Activated T-helper 2 cell treated with anti-CD3 and anti-CD28 coated beads, Interferon-gamma antibody, Interleukin-2, Interleukin-4, amounts not matched to agents 10 μg/mL and 5 μg/mL and 100 μg/mL, durations not matched to agents 14 hours and 24 hours and 36 hours (primary cell): ENCODE measurements at regions not wholly inside any gene's neighbourhood (a gene's known extent, or its start where the extent isn't known, plus 50 kb on each side); places are given as distances from the start of the nearest gene placed in this dataset.

Source experiments
- DNase-seq: peaks from one replicate; pipeline ENCODE4 v3.0.0; 2021; ENCODE audit warnings: low spot score
- H3K27ac Mint-ChIP-seq: one replicate; pipeline ENCODE4 v1.8.0; 2021; ENCODE audit warnings: mixed read lengths
- H3K27me3 Mint-ChIP-seq: one replicate; pipeline ENCODE4 v1.8.0; 2021; ENCODE audit warnings: low read depth, mixed read lengths
- H3K36me3 Mint-ChIP-seq: one replicate; pipeline ENCODE4 v1.8.0; 2021; ENCODE audit warnings: low read depth, mixed read lengths
- H3K4me1 Mint-ChIP-seq: one replicate; pipeline ENCODE4 v1.8.0; 2021; ENCODE audit warnings: low read depth, mixed read lengths
- H3K4me3 Mint-ChIP-seq: one replicate; pipeline ENCODE4 v1.8.0; 2021; ENCODE audit warnings: low read depth, mild to moderate bottlenecking, moderate library complexity, mixed read lengths
- H3K9me3 Mint-ChIP-seq: one replicate; pipeline ENCODE4 v1.8.0; 2021; ENCODE audit warnings: mixed read lengths
- intact Hi-C: fragments of 100-400 bp; cut with micrococcal nuclease; formaldehyde crosslinking; loops from one replicate; pipeline ENCODE4 v1.15.1; 2023

DNA sequence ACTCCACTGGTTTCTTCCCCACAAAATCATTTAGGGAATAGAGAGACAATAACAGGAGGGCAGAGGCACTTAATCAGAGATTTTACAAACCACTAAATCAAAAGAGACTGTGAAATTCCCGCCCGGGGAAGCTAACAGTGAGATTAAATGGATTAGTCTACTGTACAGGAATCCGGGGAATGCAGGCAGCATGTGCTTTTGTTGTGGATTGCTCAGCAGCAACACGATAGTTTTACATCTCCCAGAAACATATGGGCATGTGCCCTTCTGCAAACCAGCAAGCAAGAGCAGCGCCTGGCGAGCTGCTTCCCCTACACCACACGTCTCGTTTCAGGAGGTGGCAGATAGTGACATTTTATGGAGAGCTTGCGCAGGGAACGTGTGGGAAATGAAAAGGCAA is 382.3 kb downstream of the CD83 start:
- Mint-ChIP-seq H3K36me3 (peaks cover 19% of the 10 kb centered on the region), H3K9me3 (peaks cover 28% of the 10 kb centered on the region), H3K27me3 (no peaks in the 10 kb centered on the region), H3K27ac (no peak overlapping the region), H3K4me3 (no peak overlapping the region), H3K4me1 (no peaks in the 10 kb centered on the region)
- intact Hi-C loops = no loop called here
- DNase-seq = no peak

DNA sequence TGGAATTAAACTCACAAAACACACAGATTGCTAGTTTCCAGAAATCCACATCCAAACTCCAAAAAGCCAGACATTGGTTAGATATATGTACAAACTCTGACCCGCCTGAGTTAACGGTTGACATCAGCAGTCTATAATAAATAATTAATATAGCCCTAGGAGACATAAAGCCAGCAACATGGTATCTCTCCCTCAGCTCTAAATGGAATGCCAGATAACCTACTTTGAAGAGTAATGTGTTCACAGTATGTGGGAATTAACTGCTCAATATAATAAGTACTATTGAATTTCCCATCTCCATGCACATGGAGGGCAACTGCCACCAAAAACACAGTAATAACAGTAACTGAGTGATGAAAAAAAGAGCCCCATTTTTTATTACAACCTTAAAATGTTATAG is 383.2 kb downstream of the CD83 start:
- Mint-ChIP-seq H3K36me3 (peaks cover 19% of the 10 kb centered on the region), H3K9me3 (peaks cover 21% of the 10 kb centered on the region), H3K27ac (no peak overlapping the region), H3K4me1 (no peaks in the 10 kb centered on the region), H3K27me3 (no peaks in the 10 kb centered on the region), H3K4me3 (no peak overlapping the region)
- no peak for DNase-seq
- intact Hi-C loops = no loop called here

DNA sequence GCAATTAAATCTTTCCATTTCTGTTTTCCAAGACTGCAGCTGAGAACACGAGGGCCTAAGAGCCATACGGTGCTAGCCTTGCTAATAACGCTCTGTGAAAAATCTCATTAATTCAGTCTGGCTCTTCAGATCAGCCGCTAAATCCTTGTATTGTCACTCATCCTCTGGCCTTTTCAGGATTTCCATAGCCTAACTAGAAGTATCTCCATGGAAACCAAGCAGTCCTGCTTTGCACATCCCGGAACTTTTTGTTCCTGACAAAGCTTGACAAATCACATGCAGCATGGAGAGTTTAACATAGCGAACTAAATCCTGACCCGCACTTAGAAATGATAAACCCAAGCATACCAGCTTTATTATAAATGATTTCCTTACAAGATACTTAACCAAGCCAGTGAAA is 383.7 kb downstream of the CD83 start:
- no peaks in the 10 kb centered on the region for H3K27me3 Mint-ChIP-seq
- H3K4me3 Mint-ChIP-seq = no peak overlapping the region
- no peak overlapping the region for H3K27ac Mint-ChIP-seq
- intact Hi-C loops = no loop called here
- no peak for DNase-seq
- peaks cover 17% of the 10 kb centered on the region for H3K36me3 Mint-ChIP-seq
- peaks cover 16% of the 10 kb centered on the region for H3K9me3 Mint-ChIP-seq
- H3K4me1 Mint-ChIP-seq = no peaks in the 10 kb centered on the region

DNA sequence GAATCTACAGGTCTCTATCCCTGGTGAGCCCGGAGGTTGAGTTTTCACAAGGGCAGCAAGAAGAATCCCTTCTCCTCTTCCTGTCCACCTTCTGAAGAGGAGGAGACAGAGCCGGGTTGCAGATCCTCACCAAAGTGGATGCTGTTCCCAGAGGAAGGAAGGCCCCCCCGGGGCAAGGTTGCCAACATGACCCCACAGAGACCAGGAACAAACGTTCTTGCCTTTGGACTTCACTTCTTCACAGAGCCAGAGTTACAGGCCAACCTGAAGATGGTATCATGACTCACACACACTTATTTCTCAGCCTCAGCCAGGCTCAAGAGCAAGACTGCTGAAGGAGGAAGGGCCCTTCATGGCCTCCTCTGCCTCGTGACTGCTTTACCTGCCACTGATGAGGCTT is 384.3 kb downstream of the CD83 start:
- no peak for DNase-seq
- intact Hi-C loops = no loop called here
- H3K4me3 Mint-ChIP-seq = no peak overlapping the region
- H3K9me3 Mint-ChIP-seq = peaks cover 10% of the 10 kb centered on the region
- peaks cover 12% of the 10 kb centered on the region for H3K36me3 Mint-ChIP-seq
- peaks cover 4% of the 10 kb centered on the region for H3K4me1 Mint-ChIP-seq
- H3K27me3 Mint-ChIP-seq = no peaks in the 10 kb centered on the region
- no peak overlapping the region for H3K27ac Mint-ChIP-seq

DNA sequence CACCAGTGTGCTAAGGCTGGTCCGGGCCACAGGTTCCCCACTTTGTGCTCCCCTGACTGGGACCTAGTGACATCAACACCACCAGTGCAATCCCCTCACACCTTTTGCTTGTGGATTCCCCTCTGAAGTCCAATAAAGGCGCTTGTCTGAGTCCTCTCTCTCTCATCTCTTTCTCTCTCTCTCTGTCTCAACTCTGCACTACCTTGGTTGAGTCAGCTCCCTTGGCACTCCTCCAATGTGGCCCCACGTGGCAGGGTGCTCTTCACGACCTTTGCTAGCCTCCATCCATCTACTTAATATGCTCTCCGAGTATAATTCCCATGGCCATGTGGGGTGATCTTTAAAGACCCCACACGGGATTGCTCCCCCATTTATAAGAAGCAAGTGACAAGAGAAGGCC is 385.0 kb downstream of the CD83 start:
- Mint-ChIP-seq H3K4me3 (no peak overlapping the region), H3K36me3 (peaks cover 9% of the 10 kb centered on the region), H3K27ac (no peak overlapping the region), H3K4me1 (peaks cover 7% of the 10 kb centered on the region), H3K9me3 (peaks cover 3% of the 10 kb centered on the region), H3K27me3 (no peaks in the 10 kb centered on the region)
- no peak for DNase-seq
- intact Hi-C loops = no loop called here

DNA sequence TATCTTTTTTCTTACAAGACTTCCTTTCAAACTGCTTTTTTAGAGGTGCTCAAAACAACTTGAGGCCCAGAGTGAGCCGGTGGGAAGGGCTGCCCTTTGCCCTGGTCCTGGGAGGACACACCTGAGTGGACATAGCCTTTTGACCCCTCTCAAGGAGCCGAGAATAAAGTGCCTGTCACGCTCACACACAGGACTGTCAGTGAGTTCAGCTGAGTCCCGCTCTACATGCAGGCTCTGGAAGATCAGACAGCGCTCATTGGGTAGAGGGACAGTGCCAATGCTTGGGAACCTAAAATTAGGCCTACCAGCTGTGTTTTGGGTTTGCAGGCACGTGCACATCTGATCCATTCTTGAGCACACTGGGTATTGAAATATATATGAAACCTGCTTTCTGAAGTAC is 387.8 kb downstream of the CD83 start:
- no peak overlapping the region for H3K27ac Mint-ChIP-seq

DNA sequence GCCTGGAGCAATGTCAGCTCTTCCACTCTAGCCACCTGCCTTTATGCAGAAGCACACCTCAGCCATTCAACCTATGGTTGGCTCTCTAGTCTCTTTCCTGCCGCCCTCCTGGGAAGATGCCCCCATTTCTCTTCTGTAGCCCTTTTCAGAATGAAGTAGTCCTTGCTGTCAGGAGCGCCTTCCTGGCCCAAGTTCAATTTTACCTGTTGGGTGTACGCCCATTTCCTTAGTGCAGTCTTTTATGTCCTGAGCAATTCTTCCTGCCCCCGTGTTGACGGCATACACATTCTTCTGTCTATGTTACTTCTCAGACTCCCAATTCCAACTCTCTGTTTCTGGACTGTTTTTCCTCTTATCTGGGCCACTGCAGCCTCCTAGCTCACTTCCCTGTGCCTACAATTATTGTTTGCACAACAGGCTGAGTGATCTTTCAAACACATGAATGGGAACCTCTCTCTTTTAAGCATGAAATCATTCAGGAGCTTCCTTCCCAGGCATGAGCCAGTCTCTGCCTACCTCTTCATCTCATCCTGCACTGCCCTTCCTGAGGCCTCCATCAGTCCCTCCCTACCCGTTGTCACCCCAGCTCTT is 389.2 kb downstream of the CD83 start:
- no peaks in the 10 kb centered on the region for H3K27me3 Mint-ChIP-seq
- H3K4me1 Mint-ChIP-seq = peaks cover 10% of the 10 kb centered on the region
- intact Hi-C loops = no loop called here
- no peak for DNase-seq
- H3K4me3 Mint-ChIP-seq = no peak overlapping the region
- peaks cover 3% of the 10 kb centered on the region for H3K9me3 Mint-ChIP-seq
- H3K36me3 Mint-ChIP-seq = peaks cover 3% of the 10 kb centered on the region
- H3K27ac Mint-ChIP-seq = no peak overlapping the region

More for the DNA sequence above, 387.8 kb downstream of the CD83 start:
- Mint-ChIP-seq H3K4me1 (peaks cover 10% of the 10 kb centered on the region), H3K27me3 (no peaks in the 10 kb centered on the region), H3K4me3 (no peak overlapping the region), H3K9me3 (peaks cover 3% of the 10 kb centered on the region), H3K36me3 (peaks cover 3% of the 10 kb centered on the region)
- DNase-seq = no peak
- intact Hi-C loops = no loop called here

DNA sequence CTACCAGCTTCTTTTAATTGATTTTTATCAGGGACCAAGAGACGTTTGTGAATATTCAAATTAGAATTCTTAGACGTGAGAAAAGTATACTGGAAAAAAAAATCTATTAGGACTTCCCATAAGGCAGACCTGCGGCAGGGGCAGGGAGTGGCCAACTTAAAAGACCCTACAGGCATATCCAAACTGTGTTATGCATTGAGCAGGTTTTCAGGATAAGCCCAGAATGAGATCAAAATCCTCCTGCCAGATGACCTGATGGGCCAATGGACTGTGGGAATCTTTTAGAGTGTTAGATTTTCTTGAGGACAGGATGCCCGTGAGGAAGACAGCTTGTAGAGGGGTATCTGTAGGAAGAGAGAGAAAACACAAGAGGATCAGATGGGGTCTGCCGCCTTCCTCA is 391.5 kb downstream of the CD83 start:
- H3K4me3 Mint-ChIP-seq = no peak overlapping the region
- H3K4me1 Mint-ChIP-seq = peaks cover 19% of the 10 kb centered on the region
- no peak for DNase-seq
- no peak overlapping the region for H3K27ac Mint-ChIP-seq
- intact Hi-C loops = no loop called here
- H3K27me3 Mint-ChIP-seq = no peaks in the 10 kb centered on the region
- peaks cover 2% of the 10 kb centered on the region for H3K9me3 Mint-ChIP-seq
- H3K36me3 Mint-ChIP-seq = peaks cover 6% of the 10 kb centered on the region

DNA sequence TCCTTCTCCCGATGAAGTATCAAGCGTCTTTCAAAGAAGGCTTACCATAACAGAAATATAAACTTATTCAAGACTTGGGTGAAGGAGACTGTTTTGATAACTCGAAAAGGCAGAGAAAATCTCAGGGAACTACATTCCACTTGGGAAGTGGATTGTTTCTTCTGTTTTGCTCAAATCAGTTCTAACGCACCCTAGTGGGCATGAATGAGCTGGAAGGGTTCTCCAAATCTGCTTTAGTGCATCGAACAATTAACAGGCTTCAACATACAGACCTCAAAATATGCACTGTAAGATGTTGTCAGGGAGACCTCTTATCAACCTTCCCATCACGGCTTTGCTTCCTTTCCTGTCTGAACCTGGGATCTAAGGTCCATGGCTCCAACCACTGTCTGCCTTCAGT is 392.5 kb downstream of the CD83 start:
- Mint-ChIP-seq H3K27ac (no peak overlapping the region), H3K9me3 (no peaks in the 10 kb centered on the region), H3K36me3 (peaks cover 6% of the 10 kb centered on the region), H3K4me3 (no peak overlapping the region), H3K27me3 (no peaks in the 10 kb centered on the region), H3K4me1 (peaks cover 19% of the 10 kb centered on the region)
- intact Hi-C loops = loop anchor here (10.0 kb wide), 1 partner anchor 45 kb away; no protein-coding TSS in a partner anchor
- no peak for DNase-seq

DNA sequence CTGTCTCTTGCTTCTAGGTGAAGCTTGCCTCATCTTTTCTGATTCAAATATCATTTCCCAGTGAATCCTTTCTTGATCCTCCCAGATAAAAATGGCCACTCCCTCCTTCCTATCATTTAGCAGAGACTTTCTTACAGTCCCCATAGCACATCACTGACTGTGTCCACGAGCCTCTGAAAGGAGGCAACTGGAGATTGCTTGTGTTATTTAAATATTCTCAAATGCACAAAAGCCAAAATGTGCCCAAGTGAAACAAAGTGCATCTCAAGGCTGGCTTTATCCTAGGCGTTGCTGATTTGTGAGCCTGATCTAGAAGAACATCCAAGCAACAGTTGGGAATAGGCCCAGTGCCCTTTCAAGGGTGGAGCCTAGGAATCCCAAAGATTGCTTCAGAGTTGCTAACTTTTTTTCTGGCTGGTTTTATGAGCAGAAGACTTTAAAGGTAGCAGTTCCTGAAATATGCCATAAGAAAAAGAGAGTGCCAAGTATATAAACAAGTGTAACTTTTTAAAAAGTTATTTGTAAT is 393.6 kb downstream of the CD83 start:
- peaks cover 6% of the 10 kb centered on the region for H3K36me3 Mint-ChIP-seq
- no peak overlapping the region for H3K27ac Mint-ChIP-seq
- no peaks in the 10 kb centered on the region for H3K9me3 Mint-ChIP-seq
- DNase-seq = no peak
- no peak overlapping the region for H3K4me3 Mint-ChIP-seq
- H3K27me3 Mint-ChIP-seq = no peaks in the 10 kb centered on the region
- H3K4me1 Mint-ChIP-seq = peaks cover 19% of the 10 kb centered on the region
- intact Hi-C loops = loop anchor here (10.0 kb wide), 1 partner anchor 46 kb away; no protein-coding TSS in a partner anchor

DNA sequence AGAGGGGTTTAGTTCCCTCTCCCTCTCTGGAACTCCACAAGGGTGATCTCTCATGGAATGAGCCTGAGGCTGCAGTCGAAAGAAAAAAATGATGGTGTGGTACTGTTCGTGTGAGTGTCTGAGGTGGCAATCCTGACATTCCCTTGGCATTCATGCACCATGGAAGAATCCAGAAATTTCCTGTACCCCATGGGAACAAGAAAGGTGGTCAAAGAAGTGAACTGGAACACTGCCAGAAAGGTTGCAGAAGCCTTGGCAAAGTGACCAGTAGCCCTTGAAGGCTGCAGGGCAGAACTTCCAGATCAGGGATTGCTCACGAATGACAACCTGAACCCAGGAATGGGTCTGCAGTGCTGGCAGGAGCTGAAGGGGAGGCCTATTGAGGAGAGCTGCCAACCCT is 394.7 kb downstream of the CD83 start:
- H3K9me3 Mint-ChIP-seq = no peaks in the 10 kb centered on the region
- H3K27me3 Mint-ChIP-seq = no peaks in the 10 kb centered on the region
- no peak for DNase-seq
- peaks cover 6% of the 10 kb centered on the region for H3K36me3 Mint-ChIP-seq
- peaks cover 15% of the 10 kb centered on the region for H3K4me1 Mint-ChIP-seq
- H3K27ac Mint-ChIP-seq = no peak overlapping the region
- H3K4me3 Mint-ChIP-seq = no peak overlapping the region
- intact Hi-C loops = loop anchor here (10.0 kb wide), 1 partner anchor 47 kb away; no protein-coding TSS in a partner anchor

DNA sequence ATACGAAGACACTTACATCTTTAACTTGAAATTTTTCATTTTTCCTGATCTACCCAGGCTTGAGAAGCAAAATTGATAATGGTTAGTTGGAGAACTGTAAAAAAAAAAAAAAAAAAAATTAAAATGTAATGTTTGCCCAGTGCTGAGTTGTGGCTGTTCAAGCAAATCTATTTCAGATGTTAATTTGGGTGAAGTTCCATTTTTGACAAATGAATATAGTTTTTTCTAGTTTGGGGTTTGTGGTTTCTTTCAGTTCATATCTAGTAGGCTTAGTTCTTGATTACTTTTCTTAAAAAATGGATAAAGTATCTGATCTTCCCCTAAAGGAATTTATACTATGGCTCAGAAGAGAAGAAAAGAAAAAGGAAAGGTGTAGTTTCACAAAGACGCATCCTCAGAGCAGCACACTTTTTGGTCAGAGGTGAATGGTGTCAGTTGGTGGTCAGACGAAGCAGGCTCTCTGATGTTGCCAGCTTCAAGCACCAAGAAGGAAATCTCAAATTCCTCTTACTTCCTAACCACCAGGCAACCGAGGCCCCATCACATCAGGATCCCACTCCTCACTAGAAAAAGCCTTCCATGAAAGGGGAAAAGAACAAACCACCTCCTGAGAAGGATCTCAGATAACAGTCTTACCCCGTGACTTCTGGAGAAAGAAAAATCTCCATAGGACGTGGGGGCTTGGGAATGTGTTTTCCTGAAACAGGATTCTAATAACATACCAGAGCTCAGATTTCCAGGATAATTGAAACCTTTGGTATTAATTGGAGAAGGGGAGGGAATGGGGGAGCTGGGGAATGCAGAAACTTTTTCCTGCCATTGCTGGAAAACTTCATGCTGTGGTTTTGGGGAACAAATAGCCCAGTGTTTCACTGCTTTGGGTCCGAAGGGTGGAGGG is 396.2 kb downstream of the CD83 start:
- Mint-ChIP-seq H3K4me3 (no peak overlapping the region), H3K4me1 (peaks cover 12% of the 10 kb centered on the region), H3K36me3 (peaks cover 6% of the 10 kb centered on the region), H3K9me3 (no peaks in the 10 kb centered on the region), H3K27ac (peak overlapping the region; percentile 14), H3K27me3 (no peaks in the 10 kb centered on the region)
- intact Hi-C loops = loop anchor here (10.0 kb wide), 1 partner anchor 49 kb away; no protein-coding TSS in a partner anchor
- DNase-seq = no peak

DNA sequence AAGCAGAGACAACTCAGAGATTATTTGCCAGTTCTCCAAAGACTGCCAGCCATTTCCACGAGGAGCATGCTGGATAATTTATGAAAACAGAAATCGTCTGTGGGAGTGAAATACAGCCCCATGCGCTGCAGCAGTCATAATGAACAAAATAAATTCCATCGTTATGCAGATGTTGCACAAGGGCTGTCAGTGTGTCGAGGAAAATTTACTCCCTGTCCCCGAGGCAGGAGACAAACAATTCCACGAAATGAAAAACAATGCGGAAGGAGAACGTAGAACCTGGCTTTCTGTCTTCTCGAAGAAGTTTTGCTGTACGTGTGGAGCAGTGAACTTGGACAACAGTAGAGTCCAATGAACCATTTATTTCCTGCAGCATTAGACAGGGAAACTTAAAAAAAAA is 399.4 kb downstream of the CD83 start:
- DNase-seq = no peak

More for the DNA sequence above, 399.4 kb downstream of the CD83 start:
- Mint-ChIP-seq H3K36me3 (peaks cover 13% of the 10 kb centered on the region), H3K4me3 (no peak overlapping the region), H3K27me3 (no peaks in the 10 kb centered on the region), H3K27ac (no peak overlapping the region), H3K9me3 (peaks cover 4% of the 10 kb centered on the region), H3K4me1 (peaks cover 12% of the 10 kb centered on the region)
- intact Hi-C loops = loop anchor here (10.0 kb wide), 1 partner anchor 52 kb away; no protein-coding TSS in a partner anchor
